ENCODE measurements at regions not wholly inside any gene's neighbourhood (a gene's known extent, or its start where the extent isn't known, plus 50 kb on each side); places are given as distances from the start of the nearest gene placed in this dataset.

DNA sequence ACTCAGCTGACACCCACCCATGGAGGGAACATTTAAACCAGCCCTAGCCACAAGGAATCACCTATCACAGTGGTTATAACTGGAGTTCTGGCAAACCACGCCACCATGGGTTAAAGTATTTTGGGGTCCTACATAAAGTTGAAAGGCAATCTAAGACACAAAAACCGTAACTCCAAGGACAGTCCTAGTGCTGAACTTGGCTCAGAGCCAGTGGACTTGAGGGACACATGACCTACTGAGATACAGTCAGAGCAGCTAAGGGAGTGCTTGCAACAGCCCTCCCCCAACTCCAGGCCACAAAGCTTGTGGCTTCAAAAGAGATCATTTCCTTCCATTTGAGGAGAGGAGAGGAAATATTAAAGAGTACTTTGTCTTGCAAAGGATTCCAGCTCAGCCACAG lies 300.5 kb downstream of the FGF13 start:
- ATAC-seq (replicated peaks): no peak
- Mint-ChIP-seq H3K27me3 (no peaks in the 10 kb centered on the region), H3K27ac (no peak overlapping the region), H3K4me3 (no peak overlapping the region), H3K9me3 (no peaks in the 10 kb centered on the region), H3K4me1 (no peaks in the 10 kb centered on the region), H3K36me3 (ENCODE audit: low read depth) (no peaks in the 10 kb centered on the region)

Measured in activated T-helper 17 cell treated with anti-CD3 and anti-CD28 coated beads, Interleukin-2, amount 50 U/mL, for 72 hours (primary cell).